Keratinocyte (primary cell): ENCODE measurements at regions not wholly inside any gene's neighbourhood (a gene's known extent, or its start where the extent isn't known, plus 50 kb on each side); places are given as distances from the start of the nearest gene placed in this dataset.

Experiments used
- CTCF ChIP-seq, 3 experiments: IDR thresholded peaks in 1 of 3; conservative IDR thresholded peaks in 1 of 3; optimal IDR thresholded peaks in 1 of 3; 2 replicates in 2 of 3; 3 replicates in 1 of 3; pipeline versions ENCODE3 to v1.5.1; 2011; ENCODE audit warnings: low read length in 3 of 3, mild to moderate bottlenecking in 3 of 3, moderate library complexity in 2 of 3, control low read depth in 1 of 3, inconsistent platforms in 1 of 3; ENCODE audit not compliant: insufficient read depth in 2 of 3; ENCODE audit errors: extremely low read depth in 1 of 3
- EZH2 ChIP-seq: IDR thresholded peaks from one replicate; pipeline ENCODE4 v1.6.1; 2012; ENCODE audit warnings: inconsistent platforms, mild to moderate bottlenecking, low read length, moderate library complexity

- TF ChIP-seq EZH2: no peak
- TF ChIP-seq CTCF (optimal IDR thresholded peaks at IDR 0.05 in 1 of 3, IDR thresholded peaks at IDR 0.05 in 1 of 3, conservative IDR thresholded peaks at IDR 0.05 in 1 of 3; ENCODE audit: extremely low read depth in 1 of 3, insufficient read depth in 2 of 3, low read length in 3 of 3): no peak
Observed at GRCh38 chr1:240682166-240682858, 70.4 kb upstream of the GREM2 start.
